T-helper 1 cell treated with Interleukin-12 subunit alpha and Interleukin-12 subunit beta and Interleukin-4 antibody, amounts not matched to agents 30 μg/mL and 1 μg/mL, for 36 hours (primary cell): ENCODE measurements at regions not wholly inside any gene's neighbourhood (a gene's known extent, or its start where the extent isn't known, plus 50 kb on each side); places are given as distances from the start of the nearest gene placed in this dataset.
"Not testable (repeated sequence)": the region's sequence is repeated elsewhere in the genome, so short reads cannot be mapped to it uniquely, and the experiment has no call there.

ENCODE experiments used
- H3K27ac Mint-ChIP-seq: one replicate; pipeline ENCODE4 v1.8.0; 2021; ENCODE audit warnings: mild to moderate bottlenecking, mixed read lengths
- H3K27me3 Mint-ChIP-seq: one replicate; pipeline ENCODE4 v1.8.0; 2021; ENCODE audit warnings: low read depth, mixed read lengths
- H3K36me3 Mint-ChIP-seq: one replicate; pipeline ENCODE4 v1.8.0; 2021; ENCODE audit warnings: low read depth, mixed read lengths
- H3K4me1 Mint-ChIP-seq: one replicate; pipeline ENCODE4 v1.8.0; 2021; ENCODE audit warnings: low read depth, mixed read lengths
- H3K4me3 Mint-ChIP-seq: one replicate; pipeline ENCODE4 v1.8.0; 2021; ENCODE audit warnings: mild to moderate bottlenecking, moderate library complexity, mixed read lengths
- H3K9me3 Mint-ChIP-seq: one replicate; pipeline ENCODE4 v1.8.0; 2021; ENCODE audit warnings: mixed read lengths

DNA sequence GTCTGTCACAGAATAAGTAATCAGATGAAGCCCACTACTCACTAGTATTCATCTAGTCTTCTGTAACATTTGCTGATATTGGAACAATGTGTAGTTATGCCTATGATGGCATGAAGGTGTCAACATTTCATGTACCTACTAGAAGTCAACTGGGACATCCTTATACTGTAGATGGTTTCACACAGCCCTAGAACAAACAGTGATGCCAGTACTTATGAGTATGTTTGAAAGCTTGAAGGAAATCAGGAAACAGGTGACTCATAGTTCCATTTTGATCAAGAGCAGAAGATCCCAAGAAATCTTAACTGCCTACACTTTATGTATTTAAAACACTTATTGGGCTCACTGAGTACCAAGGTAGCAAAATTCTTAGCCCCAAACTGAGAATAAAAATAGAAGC lies 1519.6 kb downstream of the REEP3 start:
- peaks cover 12% of the 10 kb centered on the region for H3K9me3 Mint-ChIP-seq
- H3K4me3 Mint-ChIP-seq = no peak overlapping the region
- H3K27me3 Mint-ChIP-seq = no peaks in the 10 kb centered on the region
- no peaks in the 10 kb centered on the region for H3K4me1 Mint-ChIP-seq
- H3K36me3 Mint-ChIP-seq = no peaks in the 10 kb centered on the region
- no peak overlapping the region for H3K27ac Mint-ChIP-seq

DNA sequence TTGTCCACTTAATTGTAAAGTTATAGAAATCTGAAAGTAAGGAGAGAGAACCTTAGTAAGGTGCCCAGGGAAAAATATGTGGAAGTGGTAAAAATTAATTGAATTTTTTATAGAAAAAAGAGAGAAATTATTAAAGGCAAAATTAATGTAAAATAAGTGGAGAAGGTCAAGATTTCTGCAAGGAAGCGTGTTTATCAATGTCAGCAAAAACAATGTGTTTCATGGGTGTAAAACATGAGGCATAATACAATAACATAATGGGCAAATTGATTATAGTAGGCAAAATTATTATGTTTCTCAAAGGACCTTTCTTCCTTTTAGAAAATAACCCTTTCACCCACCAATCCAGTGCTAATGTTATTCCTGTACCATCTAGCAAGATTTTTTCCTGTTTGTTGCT lies 1520.1 kb downstream of the REEP3 start:
- Mint-ChIP-seq H3K9me3 (peaks cover 10% of the 10 kb centered on the region), H3K27me3 (no peaks in the 10 kb centered on the region), H3K36me3 (no peaks in the 10 kb centered on the region), H3K4me1 (no peaks in the 10 kb centered on the region), H3K4me3 (no peak overlapping the region), H3K27ac (no peak overlapping the region)

DNA sequence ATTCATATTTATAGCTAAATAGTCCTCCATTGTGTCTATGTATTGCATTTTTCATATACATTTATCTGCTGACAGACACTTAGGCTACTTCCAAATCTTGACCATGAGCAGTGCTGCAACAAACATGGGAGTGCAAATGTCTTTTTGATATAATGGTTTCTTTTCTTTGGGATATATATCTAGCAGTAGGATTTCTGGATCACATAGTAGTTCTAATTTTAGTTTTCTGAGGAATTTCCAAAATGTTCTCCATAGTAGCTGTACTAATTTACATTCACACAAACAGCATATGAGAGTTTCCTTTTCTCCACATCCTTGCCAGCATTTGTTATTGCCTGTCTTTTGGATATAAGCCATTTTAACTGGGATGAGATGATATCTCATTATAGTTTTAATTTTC lies 1521.3 kb downstream of the REEP3 start:
- Mint-ChIP-seq H3K4me3 (no peak overlapping the region), H3K27me3 (no peaks in the 10 kb centered on the region), H3K36me3 (no peaks in the 10 kb centered on the region), H3K9me3 (peaks cover 8% of the 10 kb centered on the region), H3K27ac (no peak overlapping the region), H3K4me1 (no peaks in the 10 kb centered on the region)

DNA sequence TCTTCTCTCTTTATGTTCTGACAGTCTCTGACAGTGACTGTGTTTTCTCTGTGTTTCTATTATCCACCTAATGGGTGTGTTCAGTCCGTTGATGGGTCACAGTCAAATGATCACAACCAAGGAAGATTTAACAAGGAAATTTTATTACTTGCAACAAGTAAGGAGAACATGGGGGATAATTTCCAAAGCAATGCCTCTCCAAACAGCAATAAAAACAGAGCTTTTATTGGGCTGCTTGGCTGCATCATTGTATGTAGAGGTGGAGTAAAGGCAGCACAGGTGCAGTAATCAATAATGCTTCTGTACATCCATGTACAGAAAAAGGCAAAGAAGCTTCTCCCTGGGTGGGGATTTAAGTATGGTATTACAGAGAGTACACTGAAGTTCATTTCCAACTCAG lies 1525.6 kb downstream of the REEP3 start:
- no peak overlapping the region for H3K4me3 Mint-ChIP-seq
- H3K36me3 Mint-ChIP-seq = no peaks in the 10 kb centered on the region
- H3K27ac Mint-ChIP-seq = no peak overlapping the region
- H3K27me3 Mint-ChIP-seq = no peaks in the 10 kb centered on the region
- H3K4me1 Mint-ChIP-seq = no peaks in the 10 kb centered on the region
- H3K9me3 Mint-ChIP-seq = peaks cover 5% of the 10 kb centered on the region

DNA sequence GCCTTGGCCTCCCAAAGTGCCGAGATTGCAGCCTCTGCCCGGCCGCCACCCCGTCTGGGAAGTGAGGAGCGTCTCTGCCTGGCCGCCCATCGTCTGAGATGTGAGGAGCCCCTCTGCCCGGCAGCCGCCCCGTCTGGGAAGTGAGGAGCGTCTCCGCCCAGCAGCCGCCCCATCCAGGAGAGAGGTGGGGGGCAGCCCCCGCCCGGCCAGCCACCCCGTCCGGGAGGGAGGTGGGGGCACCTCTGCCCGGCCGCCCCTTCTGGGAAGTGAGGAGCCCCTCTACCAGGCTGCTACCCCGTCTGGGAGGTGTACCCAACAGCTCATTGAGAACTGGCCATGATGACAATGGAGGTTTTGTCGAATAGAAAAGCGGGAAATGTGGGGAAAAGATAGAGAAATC lies 1530.9 kb downstream of the REEP3 start:
- H3K27ac Mint-ChIP-seq, H3K27me3 Mint-ChIP-seq, H3K36me3 Mint-ChIP-seq, H3K4me1 Mint-ChIP-seq, H3K4me3 Mint-ChIP-seq: not testable (repeated sequence)
- H3K9me3 Mint-ChIP-seq = peaks cover 12% of the 10 kb centered on the region

DNA sequence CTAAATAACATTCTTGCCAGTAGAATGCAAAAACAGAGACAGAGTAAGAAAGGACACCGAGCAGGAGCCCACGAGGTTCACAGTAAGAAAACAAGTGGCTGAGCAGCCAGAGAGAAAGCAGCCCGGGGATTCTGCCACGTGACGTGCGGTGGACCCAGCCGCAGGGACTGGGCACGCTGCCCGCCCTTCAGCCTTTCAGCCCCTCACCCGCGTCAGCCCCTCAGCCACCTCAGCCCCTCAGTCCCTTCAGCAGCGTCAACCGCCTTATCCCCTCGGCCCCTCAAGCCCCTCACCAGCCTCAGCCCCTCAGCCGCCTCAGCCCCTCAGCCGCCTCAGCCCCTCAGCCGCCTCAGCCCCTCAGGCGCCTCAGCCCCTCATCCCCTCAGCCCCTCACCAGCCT lies 1532.2 kb downstream of the REEP3 start:
- H3K27ac Mint-ChIP-seq, H3K4me1 Mint-ChIP-seq, H3K27me3 Mint-ChIP-seq, H3K4me3 Mint-ChIP-seq, H3K36me3 Mint-ChIP-seq: not testable (repeated sequence)
- H3K9me3 Mint-ChIP-seq = peaks cover 12% of the 10 kb centered on the region

DNA sequence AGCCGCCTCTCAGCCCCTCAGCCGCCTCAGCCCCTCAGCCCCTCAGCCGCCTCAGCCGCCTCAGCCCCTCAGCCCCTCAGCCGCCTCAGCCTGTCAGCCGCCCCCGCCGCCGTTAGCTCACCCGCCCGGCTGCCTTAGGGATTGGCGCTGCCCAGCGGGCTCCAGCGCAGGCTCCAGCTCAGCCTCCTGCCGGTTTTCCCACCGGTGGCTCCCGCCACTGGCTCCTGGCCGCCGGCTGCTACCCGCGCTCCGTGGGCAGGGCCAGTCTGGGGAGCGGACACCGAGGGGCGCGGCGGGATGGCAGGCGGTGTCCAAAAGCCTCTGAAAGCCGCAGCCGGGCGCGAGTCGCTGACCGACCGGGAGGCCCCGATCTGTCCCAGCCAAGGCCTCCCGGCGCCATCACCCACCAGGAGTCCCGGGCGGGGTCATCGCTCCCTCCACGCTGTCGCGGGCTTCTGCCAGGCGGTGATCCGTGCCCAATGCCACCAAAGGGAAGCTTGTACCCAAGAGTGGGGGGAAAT lies 1532.7 kb downstream of the REEP3 start:
- not testable (repeated sequence) for H3K4me3 Mint-ChIP-seq, H3K27me3 Mint-ChIP-seq, H3K36me3 Mint-ChIP-seq, H3K4me1 Mint-ChIP-seq, H3K27ac Mint-ChIP-seq
- H3K9me3 Mint-ChIP-seq = peaks cover 12% of the 10 kb centered on the region

DNA sequence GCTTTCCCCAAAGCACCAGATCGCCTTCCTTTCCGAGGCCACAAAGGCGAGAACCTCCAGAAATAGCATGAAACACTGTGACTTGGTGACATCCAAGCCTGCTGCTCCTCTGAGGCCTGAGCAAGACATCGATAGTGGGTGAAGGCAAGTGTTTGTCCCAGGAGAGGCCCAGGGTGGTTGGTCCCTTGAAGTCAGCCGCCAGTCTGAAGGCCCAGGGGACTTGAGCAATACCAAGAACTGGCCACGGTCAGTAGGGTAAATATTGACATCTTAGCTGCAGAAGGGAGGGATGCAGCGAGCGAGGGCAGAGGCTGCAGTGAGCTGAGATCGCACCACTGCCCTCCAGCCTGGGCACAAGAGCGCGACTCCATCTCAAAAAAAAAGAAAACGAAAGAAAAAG lies 1533.5 kb downstream of the REEP3 start:
- H3K27me3 Mint-ChIP-seq, H3K4me1 Mint-ChIP-seq, H3K36me3 Mint-ChIP-seq, H3K27ac Mint-ChIP-seq, H3K4me3 Mint-ChIP-seq: not testable (repeated sequence)
- H3K9me3 Mint-ChIP-seq = peaks cover 12% of the 10 kb centered on the region

DNA sequence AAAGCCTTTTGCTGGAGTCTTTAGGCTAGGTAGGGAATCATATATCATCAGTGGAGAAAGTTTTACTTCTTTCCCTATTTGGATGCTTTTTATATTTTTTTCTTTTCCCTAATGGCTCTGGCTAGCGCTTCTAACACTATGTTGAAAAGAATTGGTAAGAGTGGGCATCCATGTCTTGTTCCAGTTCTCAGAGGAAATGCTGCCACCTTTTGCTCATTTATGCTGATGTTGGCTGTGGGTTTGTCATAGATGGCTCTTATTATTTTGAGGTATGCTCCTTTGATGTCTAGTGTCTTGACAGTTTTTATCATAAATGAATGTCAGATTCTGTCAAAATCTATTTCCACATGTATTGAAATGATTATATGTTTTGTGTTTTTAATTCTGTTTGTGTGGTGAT lies 1544.1 kb downstream of the REEP3 start:
- no peak overlapping the region for H3K4me3 Mint-ChIP-seq
- H3K27me3 Mint-ChIP-seq = no peaks in the 10 kb centered on the region
- peaks cover 2% of the 10 kb centered on the region for H3K9me3 Mint-ChIP-seq
- no peaks in the 10 kb centered on the region for H3K4me1 Mint-ChIP-seq
- H3K27ac Mint-ChIP-seq = no peak overlapping the region
- H3K36me3 Mint-ChIP-seq = no peaks in the 10 kb centered on the region

DNA sequence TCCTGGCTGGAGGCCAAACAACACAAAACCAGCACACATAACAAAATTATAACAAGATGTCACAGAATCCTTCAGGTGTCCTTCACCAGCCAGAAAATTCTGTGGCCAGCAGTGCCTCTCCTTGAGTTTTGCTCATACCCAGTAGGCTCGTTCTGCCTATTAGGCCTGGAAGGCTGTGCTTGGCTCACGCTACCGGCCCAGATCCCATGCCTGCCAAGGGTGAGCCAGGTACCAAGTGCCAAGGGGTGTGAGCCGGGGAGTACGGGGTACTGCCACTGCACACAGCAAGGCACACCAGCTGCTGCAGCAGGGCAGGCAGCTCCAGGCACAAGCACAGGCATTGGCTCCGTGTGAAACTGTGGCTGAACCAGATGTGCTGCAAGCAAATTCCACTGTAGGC lies 1562.0 kb downstream of the REEP3 start:
- Mint-ChIP-seq H3K36me3 (no peaks in the 10 kb centered on the region), H3K4me1 (no peaks in the 10 kb centered on the region), H3K27me3 (no peaks in the 10 kb centered on the region), H3K9me3 (peaks cover 10% of the 10 kb centered on the region), H3K4me3 (no peak overlapping the region), H3K27ac (no peak overlapping the region)

DNA sequence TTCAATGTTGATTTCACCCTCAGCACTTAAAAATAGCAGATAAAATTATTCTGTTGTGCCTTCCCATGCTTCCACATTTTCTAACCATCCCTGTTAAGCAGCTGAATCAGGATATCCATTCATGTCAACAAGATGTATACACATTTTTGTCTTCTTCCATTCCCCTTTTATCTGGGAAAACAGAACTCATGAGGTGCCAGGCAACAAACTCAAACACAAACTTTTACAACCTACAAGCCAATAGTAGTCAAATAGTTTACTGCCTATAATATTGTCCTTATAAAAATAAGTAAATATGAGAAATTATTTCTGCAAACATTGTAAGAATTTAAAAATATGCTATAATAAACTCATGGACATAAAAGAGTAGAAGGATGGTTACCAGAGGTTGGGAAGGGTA lies 1569.8 kb downstream of the REEP3 start:
- H3K36me3 Mint-ChIP-seq = no peaks in the 10 kb centered on the region
- no peak overlapping the region for H3K4me3 Mint-ChIP-seq
- no peak overlapping the region for H3K27ac Mint-ChIP-seq
- H3K9me3 Mint-ChIP-seq = no peaks in the 10 kb centered on the region
- H3K4me1 Mint-ChIP-seq = no peaks in the 10 kb centered on the region
- H3K27me3 Mint-ChIP-seq = no peaks in the 10 kb centered on the region

DNA sequence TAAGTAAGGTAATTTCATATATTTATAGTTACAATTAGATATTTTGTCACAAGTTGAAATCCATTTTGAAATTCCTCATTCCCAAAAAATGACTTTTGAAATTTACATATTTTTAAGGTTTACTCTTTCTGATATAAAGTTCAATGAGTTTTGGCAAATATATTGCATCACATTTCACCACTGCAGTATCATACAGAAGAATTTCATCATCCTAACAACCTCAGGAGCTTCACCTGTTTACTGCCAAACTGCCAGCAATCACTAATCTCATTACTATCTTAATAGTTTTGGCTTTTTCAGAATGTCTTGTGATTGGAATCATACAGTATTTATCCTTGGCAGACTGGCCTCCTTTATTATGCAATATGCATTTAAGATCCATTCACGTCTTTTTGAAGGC lies 1578.9 kb downstream of the REEP3 start:
- Mint-ChIP-seq H3K27ac (no peak overlapping the region), H3K27me3 (no peaks in the 10 kb centered on the region), H3K9me3 (peaks cover 3% of the 10 kb centered on the region), H3K4me3 (no peak overlapping the region), H3K4me1 (no peaks in the 10 kb centered on the region), H3K36me3 (no peaks in the 10 kb centered on the region)

DNA sequence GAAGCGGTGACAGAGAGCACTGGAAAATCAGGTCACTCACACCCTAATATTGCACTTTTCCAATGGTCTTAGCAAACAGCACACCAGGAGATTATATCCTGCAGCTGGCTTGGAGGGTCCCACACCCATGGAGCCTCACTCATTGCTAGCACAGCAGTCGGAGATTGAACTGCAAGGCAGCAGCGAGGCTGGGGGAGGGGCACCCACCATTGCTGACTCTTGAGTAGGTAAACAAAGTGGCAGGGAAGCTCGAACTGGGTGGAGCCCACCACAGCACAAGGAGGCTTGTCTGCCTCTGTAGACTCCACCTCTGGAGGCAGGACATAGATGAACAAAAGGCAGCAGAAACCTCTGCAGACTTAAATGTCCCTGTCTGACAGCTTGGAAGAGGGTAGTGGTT lies 1579.7 kb downstream of the REEP3 start:
- H3K4me3 Mint-ChIP-seq, H3K27me3 Mint-ChIP-seq, H3K36me3 Mint-ChIP-seq, H3K9me3 Mint-ChIP-seq, H3K4me1 Mint-ChIP-seq, H3K27ac Mint-ChIP-seq: not testable (repeated sequence)

DNA sequence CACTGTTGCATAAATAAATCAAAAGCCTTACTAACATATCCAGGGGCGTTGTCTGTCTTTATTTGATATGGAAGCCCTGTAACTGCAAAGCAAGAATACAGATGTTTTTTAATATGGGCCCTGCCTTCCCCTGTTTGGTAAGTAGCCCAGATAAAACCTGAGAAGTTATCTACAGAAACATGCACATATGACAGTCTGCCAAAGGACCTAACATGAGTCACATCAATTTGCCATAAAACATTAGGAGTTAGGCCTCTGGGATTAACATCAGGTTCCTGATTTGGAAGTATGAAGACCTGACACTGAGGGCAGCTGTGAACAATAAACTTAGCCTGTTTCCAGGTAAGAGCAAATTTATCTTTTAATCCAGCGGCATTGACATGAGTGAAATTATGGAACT lies 1588.8 kb downstream of the REEP3 start:
- Mint-ChIP-seq H3K27me3 (no peaks in the 10 kb centered on the region), H3K4me1 (no peaks in the 10 kb centered on the region), H3K27ac (no peak overlapping the region), H3K36me3 (no peaks in the 10 kb centered on the region), H3K9me3 (peaks cover 20% of the 10 kb centered on the region), H3K4me3 (no peak overlapping the region)

DNA sequence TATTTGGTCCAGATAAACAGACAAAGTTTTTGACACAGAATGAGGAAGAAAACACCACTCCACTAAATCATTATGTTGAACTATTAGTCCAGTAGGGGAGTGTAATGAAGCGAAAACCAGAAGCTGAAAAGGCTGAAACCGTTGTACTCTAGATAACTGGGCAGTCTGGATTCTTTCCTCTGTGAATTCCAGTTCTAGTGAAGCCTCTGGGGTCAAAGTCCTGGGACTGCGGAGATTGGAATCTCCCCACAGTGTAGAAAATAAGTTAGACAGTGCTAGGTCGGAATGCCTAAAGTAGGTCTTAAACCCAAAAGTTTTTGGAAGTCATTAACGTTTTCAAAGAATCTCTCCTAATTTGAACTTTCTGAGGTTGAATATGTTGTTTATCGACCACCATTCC lies 1589.9 kb downstream of the REEP3 start:
- not testable (repeated sequence) for H3K27me3 Mint-ChIP-seq, H3K4me1 Mint-ChIP-seq, H3K36me3 Mint-ChIP-seq, H3K27ac Mint-ChIP-seq, H3K4me3 Mint-ChIP-seq
- H3K9me3 Mint-ChIP-seq = peaks cover 17% of the 10 kb centered on the region

DNA sequence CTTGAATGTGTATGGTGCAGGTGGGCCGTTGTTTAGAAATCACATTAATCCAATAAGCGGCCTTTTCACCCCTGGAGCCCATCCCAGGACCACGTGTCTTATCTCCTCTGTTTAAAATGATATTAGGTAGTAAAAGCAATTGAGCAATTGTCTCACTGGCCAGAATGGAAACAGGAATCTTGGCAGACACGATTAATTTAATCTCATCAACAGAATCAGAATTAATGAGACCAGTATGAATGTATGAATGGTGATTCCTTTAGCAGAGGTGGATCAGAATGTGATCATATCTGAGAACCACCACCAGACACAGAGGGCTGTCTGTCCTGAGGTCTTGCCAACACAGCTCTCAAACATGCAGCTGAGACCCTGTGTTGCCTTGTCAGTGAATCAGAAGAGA lies 1591.4 kb downstream of the REEP3 start:
- Mint-ChIP-seq H3K4me1 (no peaks in the 10 kb centered on the region), H3K9me3 (peaks cover 12% of the 10 kb centered on the region), H3K27ac (no peak overlapping the region), H3K36me3 (no peaks in the 10 kb centered on the region), H3K27me3 (no peaks in the 10 kb centered on the region), H3K4me3 (no peak overlapping the region)
